ENCODE measurements at regions not wholly inside any gene's neighbourhood (a gene's known extent, or its start where the extent isn't known, plus 50 kb on each side); places are given as distances from the start of the nearest gene placed in this dataset.
"Not testable (repeated sequence)": the region's sequence is repeated elsewhere in the genome, so short reads cannot be mapped to it uniquely, and the experiment has no call there.

GRCh38 chr1:38609166-38610025 lies 250.2 kb downstream of the RRAGC start:
- no peak for DNase-seq (ENCODE audit: low spot score)

- no peak for DNase-seq (ENCODE audit: low spot score)
These were observed 251.2 kb downstream of the RRAGC start for GRCh38 chr1:38608202-38608864.

- no peak for DNase-seq (ENCODE audit: low spot score)
These were observed 252.0 kb downstream of the RRAGC start for GRCh38 chr1:38607526-38607925.

- DNase-seq (ENCODE audit: low spot score), result no peak
These were observed 254.5 kb downstream of the RRAGC start for GRCh38 chr1:38605063-38605462.

- DNase-seq (ENCODE audit: low spot score), result no peak
These were observed 255.7 kb downstream of the RRAGC start for GRCh38 chr1:38603907-38604306.

GRCh38 chr1:38600905-38601304 lies 258.7 kb downstream of the RRAGC start:
- no peak for DNase-seq (ENCODE audit: low spot score)

- no peak for DNase-seq (ENCODE audit: low spot score)
These were observed 259.3 kb downstream of the RRAGC start for GRCh38 chr1:38600286-38600685.

GRCh38 chr1:38598118-38598517 lies 261.5 kb downstream of the RRAGC start:
- DNase-seq (ENCODE audit: low spot score), result no peak

GRCh38 chr1:38589036-38589435 lies 270.5 kb downstream of the RRAGC start:
- no peak for DNase-seq (ENCODE audit: low spot score)

- no peak for DNase-seq (ENCODE audit: low spot score)
These were observed 271.8 kb downstream of the RRAGC start for GRCh38 chr1:38587766-38588165.

- DNase-seq (ENCODE audit: low spot score), result peak; percentile 20
These were observed 272.5 kb downstream of the RRAGC start for GRCh38 chr1:38586993-38587646.

- DNase-seq (ENCODE audit: low spot score), result no peak
These were observed 273.6 kb downstream of the RRAGC start for GRCh38 chr1:38585971-38586370.

- no peak for DNase-seq (ENCODE audit: low spot score)
These were observed 274.1 kb downstream of the RRAGC start for GRCh38 chr1:38585460-38585859.

GRCh38 chr1:38584448-38585355 lies 274.9 kb downstream of the RRAGC start:
- no peak for DNase-seq (ENCODE audit: low spot score)

- not testable (repeated sequence) for DNase-seq (ENCODE audit: low spot score)
These were observed 276.3 kb downstream of the RRAGC start for GRCh38 chr1:38583287-38583686.

GRCh38 chr1:38581396-38581795 lies 278.2 kb downstream of the RRAGC start:
- DNase-seq (ENCODE audit: low spot score), result no peak

- no peak for DNase-seq (ENCODE audit: low spot score)
These were observed 279.0 kb downstream of the RRAGC start for GRCh38 chr1:38580594-38580993.

- DNase-seq (ENCODE audit: low spot score), result no peak
These were observed 280.5 kb downstream of the RRAGC start for GRCh38 chr1:38579056-38579455.

GRCh38 chr1:38578271-38578951 lies 281.2 kb downstream of the RRAGC start:
- DNase-seq (ENCODE audit: low spot score), result no peak

- DNase-seq (ENCODE audit: low spot score), result no peak
These were observed 281.7 kb downstream of the RRAGC start for GRCh38 chr1:38577937-38578270.

GRCh38 chr1:38577385-38577784 lies 282.2 kb downstream of the RRAGC start:
- no peak for DNase-seq (ENCODE audit: low spot score)
